ENCODE measurements at regions not wholly inside any gene's neighbourhood (a gene's known extent, or its start where the extent isn't known, plus 50 kb on each side); places are given as distances from the start of the nearest gene placed in this dataset.

DNA sequence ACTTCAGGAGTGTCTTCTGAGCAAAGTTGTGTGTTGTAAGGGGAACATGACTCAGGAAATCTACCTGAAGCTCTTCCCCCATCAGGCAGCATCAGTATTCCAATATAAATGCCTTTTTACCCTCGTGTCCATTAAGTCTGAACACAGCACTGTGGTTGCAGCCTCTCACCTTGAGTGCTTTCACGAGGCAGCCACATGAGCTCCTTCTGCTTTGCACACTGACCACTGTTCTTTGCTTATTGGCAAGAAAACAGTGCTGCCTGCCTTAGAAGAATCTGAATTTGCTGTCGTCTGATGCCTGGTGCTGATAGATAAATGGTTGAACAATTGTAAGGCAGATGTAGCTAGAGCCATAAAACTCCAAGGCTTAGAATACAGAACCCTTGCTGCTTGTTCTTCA lies 139.6 kb upstream of the WDR1 start:
- no peaks in the 10 kb centered on the region for H3K36me3 Mint-ChIP-seq (ENCODE audit: low read depth)
- TF ChIP-seq CREB1 (CRISPR knock-in tag; IDR thresholded peaks at IDR 0.05; ENCODE audit: low read depth) (no peak), NANOG (IDR thresholded peaks at IDR 0.05; ENCODE audit: borderline replicate concordance) (no peak), STAT1 (IDR thresholded peaks at IDR 0.05; ENCODE audit: unreplicated experiment) (no peak), POLR2AphosphoS5 (IDR thresholded peaks at IDR 0.05; ENCODE audit: low read depth) (no peak), EZH2 (IDR thresholded peaks at IDR 0.05; ENCODE audit: low read depth, unreplicated experiment) (no peak)
- TF ChIP-seq, protein P1, sequence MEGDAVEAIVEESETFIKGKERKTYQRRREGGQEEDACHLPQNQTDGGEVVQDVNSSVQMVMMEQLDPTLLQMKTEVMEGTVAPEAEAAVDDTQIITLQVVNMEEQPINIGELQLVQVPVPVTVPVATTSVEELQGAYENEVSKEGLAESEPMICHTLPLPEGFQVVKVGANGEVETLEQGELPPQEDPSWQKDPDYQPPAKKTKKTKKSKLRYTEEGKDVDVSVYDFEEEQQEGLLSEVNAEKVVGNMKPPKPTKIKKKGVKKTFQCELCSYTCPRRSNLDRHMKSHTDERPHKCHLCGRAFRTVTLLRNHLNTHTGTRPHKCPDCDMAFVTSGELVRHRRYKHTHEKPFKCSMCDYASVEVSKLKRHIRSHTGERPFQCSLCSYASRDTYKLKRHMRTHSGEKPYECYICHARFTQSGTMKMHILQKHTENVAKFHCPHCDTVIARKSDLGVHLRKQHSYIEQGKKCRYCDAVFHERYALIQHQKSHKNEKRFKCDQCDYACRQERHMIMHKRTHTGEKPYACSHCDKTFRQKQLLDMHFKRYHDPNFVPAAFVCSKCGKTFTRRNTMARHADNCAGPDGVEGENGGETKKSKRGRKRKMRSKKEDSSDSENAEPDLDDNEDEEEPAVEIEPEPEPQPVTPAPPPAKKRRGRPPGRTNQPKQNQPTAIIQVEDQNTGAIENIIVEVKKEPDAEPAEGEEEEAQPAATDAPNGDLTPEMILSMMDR (conservative IDR thresholded peaks at IDR 0.05; ENCODE audit: low read depth in 2 of 2): no peak
- TF ChIP-seq, protein P2, sequence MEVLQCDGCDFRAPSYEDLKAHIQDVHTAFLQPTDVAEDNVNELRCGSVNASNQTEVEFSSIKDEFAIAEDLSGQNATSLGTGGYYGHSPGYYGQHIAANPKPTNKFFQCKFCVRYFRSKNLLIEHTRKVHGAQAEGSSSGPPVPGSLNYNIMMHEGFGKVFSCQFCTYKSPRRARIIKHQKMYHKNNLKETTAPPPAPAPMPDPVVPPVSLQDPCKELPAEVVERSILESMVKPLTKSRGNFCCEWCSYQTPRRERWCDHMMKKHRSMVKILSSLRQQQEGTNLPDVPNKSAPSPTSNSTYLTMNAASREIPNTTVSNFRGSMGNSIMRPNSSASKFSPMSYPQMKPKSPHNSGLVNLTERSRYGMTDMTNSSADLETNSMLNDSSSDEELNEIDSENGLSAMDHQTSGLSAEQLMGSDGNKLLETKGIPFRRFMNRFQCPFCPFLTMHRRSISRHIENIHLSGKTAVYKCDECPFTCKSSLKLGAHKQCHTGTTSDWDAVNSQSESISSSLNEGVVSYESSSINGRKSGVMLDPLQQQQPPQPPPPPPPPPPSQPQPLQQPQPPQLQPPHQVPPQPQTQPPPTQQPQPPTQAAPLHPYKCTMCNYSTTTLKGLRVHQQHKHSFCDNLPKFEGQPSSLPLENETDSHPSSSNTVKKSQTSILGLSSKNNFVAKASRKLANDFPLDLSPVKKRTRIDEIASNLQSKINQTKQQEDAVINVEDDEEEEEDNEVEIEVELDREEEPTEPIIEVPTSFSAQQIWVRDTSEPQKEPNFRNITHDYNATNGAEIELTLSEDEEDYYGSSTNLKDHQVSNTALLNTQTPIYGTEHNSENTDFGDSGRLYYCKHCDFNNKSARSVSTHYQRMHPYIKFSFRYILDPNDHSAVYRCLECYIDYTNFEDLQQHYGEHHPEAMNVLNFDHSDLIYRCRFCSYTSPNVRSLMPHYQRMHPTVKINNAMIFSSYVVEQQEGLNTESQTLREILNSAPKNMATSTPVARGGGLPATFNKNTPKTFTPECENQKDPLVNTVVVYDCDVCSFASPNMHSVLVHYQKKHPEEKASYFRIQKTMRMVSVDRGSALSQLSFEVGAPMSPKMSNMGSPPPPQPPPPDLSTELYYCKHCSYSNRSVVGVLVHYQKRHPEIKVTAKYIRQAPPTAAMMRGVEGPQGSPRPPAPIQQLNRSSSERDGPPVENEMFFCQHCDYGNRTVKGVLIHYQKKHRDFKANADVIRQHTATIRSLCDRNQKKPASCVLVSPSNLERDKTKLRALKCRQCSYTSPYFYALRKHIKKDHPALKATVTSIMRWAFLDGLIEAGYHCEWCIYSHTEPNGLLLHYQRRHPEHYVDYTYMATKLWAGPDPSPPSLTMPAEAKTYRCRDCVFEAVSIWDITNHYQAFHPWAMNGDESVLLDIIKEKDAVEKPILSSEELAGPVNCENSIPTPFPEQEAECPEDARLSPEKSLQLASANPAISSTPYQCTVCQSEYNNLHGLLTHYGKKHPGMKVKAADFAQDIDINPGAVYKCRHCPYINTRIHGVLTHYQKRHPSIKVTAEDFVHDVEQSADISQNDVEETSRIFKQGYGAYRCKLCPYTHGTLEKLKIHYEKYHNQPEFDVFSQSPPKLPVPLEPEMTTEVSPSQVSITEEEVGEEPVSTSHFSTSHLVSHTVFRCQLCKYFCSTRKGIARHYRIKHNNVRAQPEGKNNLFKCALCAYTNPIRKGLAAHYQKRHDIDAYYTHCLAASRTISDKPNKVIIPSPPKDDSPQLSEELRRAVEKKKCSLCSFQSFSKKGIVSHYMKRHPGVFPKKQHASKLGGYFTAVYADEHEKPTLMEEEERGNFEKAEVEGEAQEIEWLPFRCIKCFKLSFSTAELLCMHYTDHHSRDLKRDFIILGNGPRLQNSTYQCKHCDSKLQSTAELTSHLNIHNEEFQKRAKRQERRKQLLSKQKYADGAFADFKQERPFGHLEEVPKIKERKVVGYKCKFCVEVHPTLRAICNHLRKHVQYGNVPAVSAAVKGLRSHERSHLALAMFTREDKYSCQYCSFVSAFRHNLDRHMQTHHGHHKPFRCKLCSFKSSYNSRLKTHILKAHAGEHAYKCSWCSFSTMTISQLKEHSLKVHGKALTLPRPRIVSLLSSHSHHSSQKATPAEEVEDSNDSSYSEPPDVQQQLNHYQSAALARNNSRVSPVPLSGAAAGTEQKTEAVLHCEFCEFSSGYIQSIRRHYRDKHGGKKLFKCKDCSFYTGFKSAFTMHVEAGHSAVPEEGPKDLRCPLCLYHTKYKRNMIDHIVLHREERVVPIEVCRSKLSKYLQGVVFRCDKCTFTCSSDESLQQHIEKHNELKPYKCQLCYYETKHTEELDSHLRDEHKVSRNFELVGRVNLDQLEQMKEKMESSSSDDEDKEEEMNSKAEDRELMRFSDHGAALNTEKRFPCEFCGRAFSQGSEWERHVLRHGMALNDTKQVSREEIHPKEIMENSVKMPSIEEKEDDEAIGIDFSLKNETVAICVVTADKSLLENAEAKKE (CRISPR knock-in tag; IDR thresholded peaks at IDR 0.05): no peak
- H3K9me3 Mint-ChIP-seq: no peaks in the 10 kb centered on the region; the same call in 2 of the 3 replicates
- H3K4me1 ChIP-seq (ENCODE audit: insufficient read depth): no peaks in the 10 kb centered on the region
- no peak overlapping the region for H3K4me3 ChIP-seq
- no peaks in the 10 kb centered on the region for H4K20me1 ChIP-seq (replicated peaks; ENCODE audit: insufficient read depth)
- no peaks in the 10 kb centered on the region for H3K4me1 Mint-ChIP-seq
- H3K9me2 ChIP-seq (ENCODE audit: insufficient read depth): peaks cover 44% of the 10 kb centered on the region
- DNase-seq (ENCODE audit: low spot score) (no peak), ATAC-seq (no peak)
- no peaks in the 10 kb centered on the region for H3K36me3 ChIP-seq (ENCODE audit: insufficient read depth)
- H3F3A ChIP-seq (replicated peaks; ENCODE audit: low read depth): no peaks in the 10 kb centered on the region
- no peaks in the 10 kb centered on the region for H3K27me3 Mint-ChIP-seq (ENCODE audit: insufficient read depth, low read depth, poor library complexity)
- no peaks in the 10 kb centered on the region for H3K79me2 ChIP-seq (replicated peaks; ENCODE audit: insufficient read depth)
- H2AFZ ChIP-seq: no peak overlapping the region
- no peak overlapping the region for H3K27ac ChIP-seq (ENCODE audit: low read depth)
- no peak overlapping the region for H3K4me2 ChIP-seq
- no peak overlapping the region for H3K4me3 Mint-ChIP-seq
- no peaks in the 10 kb centered on the region for H3K27me3 ChIP-seq (ENCODE audit: insufficient read depth)
- no peak overlapping the region for H3K27ac Mint-ChIP-seq

Data from GM23338 (cell line).